ENCODE measurements at regions not wholly inside any gene's neighbourhood (a gene's known extent, or its start where the extent isn't known, plus 50 kb on each side); places are given as distances from the start of the nearest gene placed in this dataset.
A peak's percentile ranks its signal among the peaks of the same experiment; 100 is the strongest.
"Not testable (repeated sequence)": the region's sequence is repeated elsewhere in the genome, so short reads cannot be mapped to it uniquely, and the experiment has no call there.

- Histone ChIP-seq H3K27ac (ENCODE audit: low read depth) (no peak overlapping the region), H3K4me3 (ENCODE audit: low read depth, low read length) (no peak overlapping the region), H3K4me1 (ENCODE audit: insufficient read depth) (no peaks in the 10 kb centered on the region), H3K36me3 (ENCODE audit: insufficient read depth) (no peaks in the 10 kb centered on the region)
- 88% methylated on average over 4 of the region's 4 CpGs for WGBS
- no peak for DNase-seq (ENCODE audit: extremely low spot score)
Measured at GRCh38 chr6:8172530-8172929, 70.2 kb upstream of the EEF1E1 start.

GRCh38 chr6:8170754-8171153 is 68.4 kb upstream of the EEF1E1 start:
- no peak overlapping the region for H3K27ac ChIP-seq (ENCODE audit: low read depth)
- no peaks in the 10 kb centered on the region for H3K36me3 ChIP-seq (ENCODE audit: insufficient read depth)
- H3K4me3 ChIP-seq (ENCODE audit: low read depth, low read length): no peak overlapping the region
- no peak for DNase-seq (ENCODE audit: extremely low spot score)
- no peaks in the 10 kb centered on the region for H3K4me1 ChIP-seq (ENCODE audit: insufficient read depth)
- WGBS: 68% methylated on average over 3 of the region's 3 CpGs

- H3K36me3 ChIP-seq (ENCODE audit: insufficient read depth): no peaks in the 10 kb centered on the region
- no peaks in the 10 kb centered on the region for H3K4me1 ChIP-seq (ENCODE audit: insufficient read depth)
- WGBS: 92% methylated on average over 3 of the region's 3 CpGs
- H3K4me3 ChIP-seq (ENCODE audit: low read depth, low read length): no peak overlapping the region
- no peak overlapping the region for H3K27ac ChIP-seq (ENCODE audit: low read depth)
- no peak for DNase-seq (ENCODE audit: extremely low spot score)
Measured at GRCh38 chr6:8170245-8170644, 67.9 kb upstream of the EEF1E1 start.

GRCh38 chr6:8166156-8166555 is 63.8 kb upstream of the EEF1E1 start:
- no peak overlapping the region for H3K4me3 ChIP-seq (ENCODE audit: low read depth, low read length)
- H3K27ac ChIP-seq (ENCODE audit: low read depth): no peak overlapping the region
- no peaks in the 10 kb centered on the region for H3K36me3 ChIP-seq (ENCODE audit: insufficient read depth)
- no peak for DNase-seq (ENCODE audit: extremely low spot score)
- H3K4me1 ChIP-seq (ENCODE audit: insufficient read depth): no peaks in the 10 kb centered on the region

- not testable (repeated sequence) for H3K4me1 ChIP-seq (ENCODE audit: insufficient read depth); DNase-seq (ENCODE audit: extremely low spot score); H3K4me3 ChIP-seq (ENCODE audit: low read depth, low read length)
Measured at GRCh38 chr6:8165008-8165407, 62.7 kb upstream of the EEF1E1 start.

GRCh38 chr6:8164281-8164680 is 61.9 kb upstream of the EEF1E1 start:
- 97% methylated on average over 29 of the region's 29 CpGs for WGBS
- H3K36me3 ChIP-seq (ENCODE audit: insufficient read depth); H3K27ac ChIP-seq (ENCODE audit: low read depth); DNase-seq (ENCODE audit: extremely low spot score); H3K4me3 ChIP-seq (ENCODE audit: low read depth, low read length); H3K4me1 ChIP-seq (ENCODE audit: insufficient read depth): not testable (repeated sequence)

More at GRCh38 chr6:8165008-8165407, 62.7 kb upstream of the EEF1E1 start:
- H3K27ac ChIP-seq (ENCODE audit: low read depth); H3K36me3 ChIP-seq (ENCODE audit: insufficient read depth): not testable (repeated sequence)
- WGBS: 87% methylated on average over 17 of the region's 17 CpGs

- no peaks in the 10 kb centered on the region for H3K36me3 ChIP-seq (ENCODE audit: insufficient read depth)
- DNase-seq (ENCODE audit: extremely low spot score): no peak
- H3K4me1 ChIP-seq (ENCODE audit: insufficient read depth): no peaks in the 10 kb centered on the region
- 62% methylated on average over 2 of the region's 2 CpGs for WGBS
- no peak overlapping the region for H3K4me3 ChIP-seq (ENCODE audit: low read depth, low read length)
- H3K27ac ChIP-seq (ENCODE audit: low read depth): no peak overlapping the region
Measured at GRCh38 chr6:8159966-8160365, 57.6 kb upstream of the EEF1E1 start.

- DNase-seq (ENCODE audit: extremely low spot score): peak; percentile 11
- Histone ChIP-seq H3K36me3 (ENCODE audit: insufficient read depth) (no peaks in the 10 kb centered on the region), H3K4me3 (ENCODE audit: low read depth, low read length) (no peak overlapping the region), H3K4me1 (ENCODE audit: insufficient read depth) (no peaks in the 10 kb centered on the region), H3K27ac (ENCODE audit: low read depth) (peak overlapping the region; percentile 59)
- 34% methylated on average over 3 of the region's 3 CpGs for WGBS
Measured at GRCh38 chr6:8157839-8158238, 55.5 kb upstream of the EEF1E1 start.

- Histone ChIP-seq H3K4me3 (ENCODE audit: low read depth, low read length) (no peak overlapping the region), H3K27ac (ENCODE audit: low read depth) (no peak overlapping the region), H3K36me3 (ENCODE audit: insufficient read depth) (no peaks in the 10 kb centered on the region), H3K4me1 (ENCODE audit: insufficient read depth) (no peaks in the 10 kb centered on the region)
- 64% methylated on average over 2 of the region's 2 CpGs for WGBS
- DNase-seq (ENCODE audit: extremely low spot score): no peak
Measured at GRCh38 chr6:8155259-8156012, 53.1 kb upstream of the EEF1E1 start.
